HG02571 (cell line): ENCODE measurements at regions not wholly inside any gene's neighbourhood (a gene's known extent, or its start where the extent isn't known, plus 50 kb on each side); places are given as distances from the start of the nearest gene placed in this dataset.
"Not testable (repeated sequence)": the region's sequence is repeated elsewhere in the genome, so short reads cannot be mapped to it uniquely, and the experiment has no call there.

Experiments
- ATAC-seq: cut with Tn5 transposase; IDR thresholded peaks from one replicate; pipeline ENCODE4 v1.9.1; 2021; ENCODE audit warnings: mild to moderate bottlenecking, moderate library complexity; ENCODE audit not compliant: unreplicated experiment

DNA sequence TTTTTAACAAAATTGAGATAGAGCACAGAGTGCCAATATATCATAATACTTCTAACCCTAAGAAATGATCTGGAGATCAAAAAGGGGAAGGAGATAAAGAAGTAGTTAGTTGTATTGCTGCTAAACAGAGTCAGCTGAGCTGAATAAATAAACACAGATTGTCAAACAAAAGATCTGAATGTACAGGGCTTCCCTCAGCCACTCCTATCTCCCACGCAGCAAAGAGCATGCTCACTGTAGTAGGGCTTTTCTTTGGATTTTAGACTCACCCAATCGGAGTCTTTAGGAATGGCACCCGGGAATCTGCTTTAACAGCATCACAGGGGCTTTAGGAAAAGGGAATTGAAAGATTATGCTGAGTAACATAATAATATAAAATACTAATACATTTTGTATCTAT, 222.2 kb upstream of the STXBP5 start:
- no peak for ATAC-seq

DNA sequence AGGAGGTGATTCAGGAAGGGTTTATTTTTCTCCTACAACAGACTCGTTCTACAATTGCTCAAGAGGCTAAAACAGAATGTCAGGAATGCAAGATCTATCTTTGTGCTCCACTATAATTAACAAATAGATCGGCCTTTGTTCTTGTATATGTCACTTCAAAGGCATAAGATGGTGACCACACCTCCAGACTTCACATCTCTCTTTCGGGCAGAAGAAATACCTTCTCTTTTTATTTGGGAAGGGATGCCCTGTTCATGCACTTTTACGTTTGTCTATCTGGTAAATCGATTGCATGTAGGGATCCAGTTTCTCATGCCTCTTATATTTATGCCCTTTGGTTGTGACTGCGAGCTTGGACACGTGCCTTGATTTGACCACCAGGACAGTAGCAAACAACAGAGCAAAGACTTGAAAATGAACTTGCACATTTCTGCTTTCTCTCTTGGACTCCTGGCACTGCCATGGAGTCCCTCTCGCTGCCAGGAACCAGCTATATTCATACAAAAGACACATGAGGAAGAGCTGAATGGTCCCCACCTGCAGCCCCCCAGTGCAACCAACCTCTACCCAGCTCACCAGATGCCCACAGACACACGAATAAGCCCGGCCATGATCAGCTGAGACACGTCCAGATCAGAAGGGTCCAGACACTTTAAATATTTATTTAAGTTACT, 219.8 kb upstream of the STXBP5 start:
- ATAC-seq = no peak

DNA sequence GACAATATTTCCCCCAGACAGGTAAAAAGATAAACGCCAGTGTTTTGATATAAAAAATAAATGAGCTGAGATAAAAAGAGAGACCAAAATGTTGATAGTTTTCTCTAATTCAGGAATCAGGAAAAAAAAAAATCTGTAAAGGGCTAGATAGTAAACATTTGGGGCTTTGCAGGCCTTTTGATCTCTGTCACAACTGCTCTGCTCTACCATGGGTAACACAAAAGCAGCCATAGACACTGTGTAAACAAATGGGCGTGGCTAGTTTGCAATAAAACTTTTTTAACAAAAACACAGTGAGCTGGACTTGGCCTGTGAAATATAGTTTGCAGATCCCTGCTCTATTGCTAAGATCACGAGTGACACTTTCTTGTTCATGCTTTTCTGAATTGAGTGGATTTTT, 219.1 kb upstream of the STXBP5 start:
- ATAC-seq = no peak

DNA sequence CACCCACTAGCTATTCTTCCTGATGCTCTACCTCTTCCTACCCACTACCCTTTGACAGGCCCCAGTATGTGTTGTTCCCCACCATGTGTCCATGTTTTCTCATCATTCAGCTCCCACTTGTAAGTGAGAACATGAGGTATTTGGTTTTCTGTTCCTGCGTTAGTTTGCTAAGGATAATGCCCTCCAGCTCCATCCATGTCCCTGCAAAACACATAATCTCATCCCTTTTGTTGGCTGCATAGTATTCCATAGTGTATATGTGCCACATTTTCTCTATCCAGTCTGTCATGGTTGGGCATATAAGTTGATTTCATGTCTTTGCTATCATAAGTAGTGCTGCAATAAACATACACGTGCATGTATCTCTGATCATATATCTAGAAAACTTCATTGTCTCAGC, 218.3 kb upstream of the STXBP5 start:
- no peak for ATAC-seq

DNA sequence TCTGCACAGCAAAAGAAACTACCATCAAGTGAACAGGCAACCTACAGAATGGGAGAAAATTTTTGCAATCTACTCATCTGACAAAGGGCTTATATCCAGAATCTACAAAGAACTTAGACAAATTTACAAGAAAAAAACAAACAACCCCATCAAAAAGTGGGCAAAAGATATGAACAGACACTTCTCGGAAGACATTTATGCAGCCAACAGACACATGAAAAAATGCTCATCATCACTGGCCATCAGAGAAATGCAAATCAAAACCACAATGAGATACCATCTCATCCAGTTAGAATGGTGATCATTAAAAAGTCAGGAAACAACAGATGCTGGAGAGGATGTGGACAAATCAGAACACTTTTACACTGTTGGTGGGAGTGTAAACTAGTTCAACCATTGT, 216.3 kb upstream of the STXBP5 start:
- ATAC-seq = not testable (repeated sequence)

DNA sequence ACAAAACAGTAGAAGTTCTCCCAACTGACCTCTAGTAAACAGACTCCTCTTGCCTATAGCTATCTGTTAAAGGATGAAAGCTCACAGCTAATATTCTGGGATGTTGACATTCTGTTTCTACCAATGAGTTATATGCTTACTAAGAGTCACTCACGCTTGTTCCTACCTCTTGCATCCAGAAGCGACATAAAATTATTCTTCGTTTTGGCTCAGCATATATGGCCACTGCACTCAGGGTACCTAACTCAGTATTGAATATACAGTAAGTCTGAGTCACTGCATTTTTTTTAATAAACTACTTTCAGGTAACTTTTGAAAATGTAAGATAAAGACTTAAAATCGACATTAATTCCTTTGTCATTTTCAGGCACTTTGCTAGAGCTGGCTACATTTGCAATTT, 214.4 kb upstream of the STXBP5 start:
- no peak for ATAC-seq

DNA sequence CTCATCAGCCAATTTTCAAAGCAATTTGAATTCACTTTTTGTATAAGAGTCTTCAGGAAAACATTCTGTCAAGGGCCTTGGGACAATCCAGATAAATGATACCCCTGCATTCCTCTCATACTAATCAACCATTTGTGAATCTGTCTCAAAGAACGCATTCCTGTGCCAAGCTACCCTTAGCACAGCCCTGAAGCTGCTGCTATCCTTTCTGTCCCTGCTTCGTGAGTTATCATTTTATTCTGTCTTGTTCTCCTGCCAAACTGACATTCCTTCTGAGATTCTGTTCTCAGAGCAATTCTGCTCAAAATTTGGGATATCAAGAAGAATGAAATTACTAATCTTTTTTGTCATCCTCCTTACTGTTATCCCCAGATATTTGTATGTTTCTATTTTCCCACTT, 213.9 kb upstream of the STXBP5 start:
- ATAC-seq = no peak

DNA sequence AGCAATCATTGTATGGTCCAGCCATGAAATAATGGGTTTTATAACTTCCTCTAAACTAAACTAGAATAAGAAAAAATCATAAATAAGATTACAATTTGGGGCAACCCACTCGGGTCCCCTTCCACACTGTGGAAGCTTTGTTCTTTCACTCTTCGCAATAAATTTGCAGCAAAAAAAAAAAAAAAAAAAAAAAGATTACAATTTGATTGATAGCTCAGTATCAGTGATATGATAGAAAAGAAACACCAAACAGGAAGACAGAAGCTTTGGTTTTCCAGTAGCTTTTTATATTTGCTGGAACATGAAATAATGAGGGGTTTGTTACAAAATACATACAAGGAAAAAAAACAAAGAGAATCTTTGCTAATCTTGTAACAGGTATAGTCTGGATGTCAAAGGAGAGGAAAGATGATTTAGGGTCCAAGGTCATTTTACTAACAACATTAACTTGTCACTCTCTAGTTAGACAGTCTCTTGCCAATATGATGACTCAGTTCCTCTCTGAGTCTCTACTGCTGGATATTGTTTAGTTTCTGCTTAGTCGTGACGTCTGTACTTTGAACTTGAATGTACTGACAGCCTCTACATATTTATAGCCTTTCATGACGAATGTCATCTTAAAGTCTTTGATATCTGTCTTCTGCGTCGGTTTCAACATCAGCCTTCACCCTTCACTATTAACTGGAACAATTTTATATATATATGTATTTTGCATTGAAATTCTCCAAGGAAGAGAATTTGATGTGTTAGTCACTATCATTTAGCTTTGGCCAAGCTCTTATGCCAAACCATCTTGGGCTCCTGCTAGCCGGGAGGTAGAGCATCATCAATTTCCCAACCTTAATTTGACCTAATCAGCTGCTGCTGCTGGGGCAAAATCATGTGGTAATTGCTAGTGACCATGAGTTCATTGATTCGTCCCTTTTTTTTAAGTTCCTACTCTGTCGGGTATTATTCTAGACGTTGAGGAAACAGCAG, 213.1 kb upstream of the STXBP5 start:
- ATAC-seq = no peak

DNA sequence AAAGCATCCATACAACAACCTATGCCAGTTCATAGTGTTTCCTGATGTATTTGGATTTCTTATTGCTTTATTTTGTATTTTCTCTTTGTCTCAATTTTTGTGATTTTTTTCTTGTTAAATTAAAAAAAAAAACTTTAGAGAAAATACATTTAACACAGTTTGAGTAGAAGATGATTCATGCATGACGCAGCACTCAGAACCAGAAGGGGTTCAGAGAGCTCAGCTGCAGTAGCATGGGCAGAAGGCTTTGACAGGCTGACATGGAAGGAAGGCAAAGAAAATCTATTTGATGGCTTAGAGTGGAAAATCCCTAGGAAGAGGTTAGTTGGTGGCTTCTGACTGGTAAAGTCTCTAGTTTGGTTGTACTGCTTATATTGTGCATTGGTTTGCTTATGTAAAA, 207.2 kb upstream of the STXBP5 start:
- no peak for ATAC-seq

DNA sequence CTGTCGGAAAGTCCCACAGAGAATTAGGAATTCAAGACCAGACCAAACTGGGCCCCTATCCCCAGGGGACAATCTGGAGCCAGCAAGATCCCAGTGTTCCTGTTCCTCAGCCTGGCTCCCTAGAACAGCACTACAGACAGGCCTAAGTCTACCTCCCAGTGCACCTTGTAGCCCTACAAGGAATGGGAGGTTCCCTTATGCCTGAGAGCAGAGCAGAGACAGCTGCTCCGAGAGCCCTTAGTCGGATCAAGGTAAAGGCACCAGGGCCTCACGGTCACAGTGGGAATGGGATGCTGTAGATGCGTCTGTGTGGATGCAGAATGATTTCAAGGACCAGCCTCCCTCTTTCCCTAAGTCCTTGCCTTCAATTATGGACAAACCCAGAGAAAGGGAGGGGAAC, 204.5 kb upstream of the STXBP5 start:
- no peak for ATAC-seq

DNA sequence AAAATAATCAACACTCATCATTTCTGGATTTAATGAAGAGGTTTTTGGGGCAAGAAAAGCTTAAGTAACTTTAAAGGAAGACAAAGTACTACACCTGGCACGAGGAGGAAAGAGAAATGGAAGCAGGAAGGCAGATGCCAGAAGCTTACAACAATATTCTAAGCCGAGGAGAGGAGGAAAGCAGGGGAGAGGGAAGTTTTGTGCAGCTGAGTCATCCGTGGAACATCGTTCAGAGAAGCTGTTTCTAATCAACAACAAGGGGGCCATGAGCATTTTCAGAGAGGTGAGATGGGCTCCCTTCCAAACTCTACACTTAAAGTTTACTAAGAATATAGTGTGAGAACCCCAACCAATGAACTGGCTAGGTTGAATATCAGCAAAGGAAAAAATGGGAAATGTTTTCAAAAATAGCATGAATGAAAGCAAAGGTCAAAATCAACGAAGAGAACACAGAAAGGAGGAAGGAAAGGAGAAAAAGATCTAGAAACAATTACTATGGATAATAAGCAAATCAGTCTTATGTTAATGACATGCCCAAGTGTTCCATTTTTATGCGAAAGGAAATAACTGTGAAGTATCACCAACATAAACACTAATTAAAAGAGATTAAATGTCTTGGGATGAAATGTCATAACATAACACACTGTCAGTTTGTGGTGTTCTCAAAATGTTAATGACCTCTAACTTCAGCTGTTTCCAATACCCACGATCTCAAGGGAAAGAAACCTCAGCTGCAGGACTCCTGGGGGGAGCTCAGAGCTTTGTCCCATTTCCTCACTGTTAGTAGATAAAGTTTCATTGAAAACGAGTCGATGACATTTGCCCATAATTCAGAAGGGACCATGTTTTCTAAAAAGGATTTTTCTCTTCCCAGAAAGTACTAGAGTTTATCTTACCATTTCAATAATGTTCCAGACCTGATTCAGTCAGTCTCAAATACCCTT, 203.4 kb upstream of the STXBP5 start:
- ATAC-seq = no peak

DNA sequence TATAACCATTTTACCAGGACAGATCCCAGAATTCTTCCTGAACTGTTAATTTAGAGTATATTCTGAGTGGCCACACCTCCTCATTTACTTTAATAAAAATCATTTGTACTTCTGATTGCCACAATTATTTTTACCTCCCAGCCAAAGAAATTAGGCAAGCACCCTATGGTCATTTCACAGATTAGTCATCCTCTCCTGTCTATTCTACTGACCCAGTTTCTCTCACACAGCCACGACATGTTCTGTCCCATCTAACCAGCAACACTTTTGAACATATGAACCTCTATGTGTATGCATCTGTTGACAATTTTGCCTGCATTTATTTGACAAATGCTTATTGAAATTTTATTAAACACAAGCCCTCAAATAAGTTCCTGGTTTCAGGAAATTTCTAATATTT, 202.6 kb upstream of the STXBP5 start:
- no peak for ATAC-seq

DNA sequence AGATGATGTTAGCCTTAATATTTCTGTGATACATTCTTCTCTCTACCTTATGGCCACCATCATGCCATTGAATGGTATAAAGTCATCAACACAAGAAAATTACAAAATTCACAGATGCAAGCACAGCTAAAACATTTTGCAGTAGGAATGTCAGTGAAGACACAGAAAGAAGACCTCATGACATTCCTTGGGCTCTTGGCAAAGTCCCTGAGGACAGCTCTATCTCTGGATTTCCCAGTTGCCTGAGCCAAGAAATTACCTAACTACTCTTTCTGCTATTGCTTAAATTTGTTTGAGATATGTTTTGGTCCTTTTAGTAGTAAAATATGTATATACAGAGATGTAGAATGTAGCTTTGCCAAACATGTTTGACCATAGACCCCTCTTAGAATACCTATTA, 201.0 kb upstream of the STXBP5 start:
- no peak for ATAC-seq

DNA sequence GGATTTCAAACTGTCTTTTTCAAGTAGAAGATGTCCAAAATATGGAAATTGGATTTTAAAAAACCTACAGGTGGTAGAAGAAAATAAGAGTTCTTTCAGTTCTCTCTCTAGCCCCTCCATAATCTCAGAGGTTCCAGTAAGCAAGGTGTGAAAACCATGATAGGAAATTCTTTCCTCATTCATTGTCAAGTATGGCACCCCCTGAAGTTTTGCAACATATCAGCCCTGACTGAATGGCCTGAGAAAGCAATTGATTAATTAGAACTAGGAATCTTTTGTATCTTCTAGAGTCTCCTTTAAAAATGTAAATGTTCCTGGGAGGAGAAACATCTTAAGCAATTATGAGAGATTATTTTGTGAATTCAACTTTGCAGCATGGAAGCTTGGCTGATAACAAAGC, 198.7 kb upstream of the STXBP5 start:
- ATAC-seq = no peak

DNA sequence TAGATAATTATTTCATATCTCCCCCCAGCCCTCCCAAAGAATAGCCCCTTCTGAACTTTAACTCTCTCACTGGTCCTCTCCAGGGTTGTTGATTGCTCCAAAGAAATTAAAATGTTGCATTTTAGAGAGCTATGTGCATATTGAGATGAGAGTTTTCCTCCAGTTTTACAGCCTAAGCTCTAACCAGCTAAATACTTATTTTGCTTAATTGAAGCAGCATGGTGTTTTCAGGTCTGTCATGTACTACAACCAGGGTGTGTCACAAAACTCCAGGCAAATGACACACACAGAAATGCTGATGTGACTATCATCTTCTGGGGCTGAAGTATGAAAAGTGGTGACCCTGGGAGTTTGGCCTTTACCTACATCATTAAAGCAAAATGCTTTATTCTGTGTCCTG, 196.8 kb upstream of the STXBP5 start:
- ATAC-seq = no peak

DNA sequence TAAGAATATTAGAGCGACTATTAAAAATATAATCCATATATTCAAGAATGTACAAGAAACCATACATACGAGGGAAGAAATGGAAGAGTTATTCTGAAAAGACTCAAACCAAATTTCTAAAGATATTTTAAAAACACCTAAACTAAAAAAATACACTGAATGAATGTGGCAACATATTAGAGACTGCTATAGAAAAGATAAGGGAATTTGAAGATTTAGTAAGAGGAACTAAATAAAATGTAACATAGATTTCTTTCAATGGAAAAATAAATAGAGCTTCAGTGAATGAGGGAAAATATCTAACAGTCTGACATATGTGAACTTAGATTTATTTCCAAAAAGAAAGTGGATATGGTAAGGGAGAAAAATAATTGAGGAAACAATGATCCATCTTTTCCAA, 194.9 kb upstream of the STXBP5 start:
- ATAC-seq = no peak

DNA sequence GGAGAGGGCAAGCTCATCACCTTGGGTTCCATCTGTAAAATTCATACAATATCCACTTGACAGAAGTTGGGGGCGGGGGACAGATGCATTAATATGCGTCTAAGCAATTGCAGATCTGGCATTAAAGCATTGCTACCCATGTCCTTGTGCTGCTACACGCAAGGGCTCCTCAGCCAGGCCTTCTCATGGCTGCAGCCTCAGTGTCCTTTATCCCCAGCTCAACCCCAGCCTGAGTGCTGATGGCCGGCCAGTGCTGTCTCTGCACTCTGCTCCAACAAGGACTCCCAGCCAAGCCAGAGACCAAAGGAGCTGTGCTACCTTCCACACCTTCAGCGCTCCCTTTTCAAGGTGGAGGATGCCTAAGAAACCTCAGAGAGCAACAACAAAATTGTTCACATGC, 188.5 kb upstream of the STXBP5 start:
- no peak for ATAC-seq

DNA sequence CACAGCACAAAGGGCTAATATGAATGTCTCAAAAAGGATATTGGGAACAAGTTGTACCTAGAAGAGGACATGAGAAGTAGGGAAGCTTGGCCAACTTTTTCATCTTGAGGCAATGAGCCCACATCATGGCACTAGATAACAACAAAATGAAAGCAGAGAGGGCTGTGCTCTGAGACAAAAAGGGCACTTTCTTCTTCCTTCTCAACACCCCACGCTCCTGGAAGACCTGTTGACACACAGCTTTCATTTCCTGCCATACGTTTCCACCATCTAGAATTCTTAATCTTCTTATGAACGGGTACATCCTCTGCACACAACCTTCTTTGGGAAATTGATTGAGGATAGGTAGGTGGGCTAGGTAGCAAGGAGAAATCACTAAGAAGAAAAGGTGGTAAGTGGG, 187.8 kb upstream of the STXBP5 start:
- no peak for ATAC-seq

DNA sequence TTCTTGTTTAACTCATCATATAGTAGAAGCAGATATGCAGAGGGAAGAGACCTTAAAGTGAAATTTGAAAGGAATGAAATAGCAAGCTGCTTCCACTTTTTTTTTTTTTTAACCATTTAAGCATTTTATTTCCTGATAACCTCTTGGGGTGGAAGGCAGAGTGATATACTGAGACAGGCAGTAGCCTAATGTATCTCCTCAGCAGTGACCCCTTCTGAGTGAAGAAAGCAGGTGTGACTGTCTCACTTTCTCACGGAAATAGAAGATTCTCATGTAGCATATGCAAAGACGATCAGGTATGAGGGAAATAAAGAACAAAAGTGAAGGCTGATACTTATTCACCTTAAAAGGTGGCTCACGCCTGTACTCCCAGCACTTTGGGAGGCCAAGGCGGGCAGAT, 187.1 kb upstream of the STXBP5 start:
- ATAC-seq = no peak

DNA sequence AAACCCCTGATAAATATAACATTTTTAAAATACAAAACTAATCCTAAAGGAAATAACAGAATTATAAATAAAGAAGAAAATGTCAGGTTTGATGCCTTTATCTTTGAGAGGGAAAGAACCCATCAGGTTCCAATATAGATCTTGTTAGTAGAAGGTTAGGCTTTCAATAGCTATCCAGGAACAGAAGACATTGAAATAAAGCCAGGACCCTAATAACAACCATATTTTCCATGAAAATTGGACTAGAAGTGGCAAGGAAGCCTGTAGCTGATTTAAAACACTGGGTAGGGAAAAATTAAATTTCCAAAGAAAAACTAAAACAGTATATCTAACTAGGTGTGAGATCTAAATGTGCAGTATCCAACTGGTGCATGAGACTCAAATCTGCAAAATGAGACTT, 185.2 kb upstream of the STXBP5 start:
- ATAC-seq = no peak

DNA sequence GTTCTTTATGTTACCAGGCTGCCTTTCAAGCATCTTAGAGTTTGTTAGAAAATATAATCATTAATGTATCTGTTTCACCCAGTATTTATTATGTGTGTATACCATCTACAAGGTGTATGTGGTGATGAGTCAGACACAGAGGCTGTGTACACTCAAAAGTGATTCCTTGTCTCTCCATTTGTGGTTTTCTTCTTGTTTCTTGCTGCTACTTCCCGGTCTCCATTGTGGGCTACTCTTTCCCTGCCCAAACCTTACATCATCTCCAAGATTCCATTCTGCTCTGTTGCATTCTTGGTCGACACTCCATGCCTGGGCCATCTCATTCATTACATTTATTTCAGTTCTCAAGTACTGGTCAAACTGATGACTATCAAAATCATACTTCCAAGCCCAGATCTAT, 182.2 kb upstream of the STXBP5 start:
- ATAC-seq = no peak
